Loucy (cell line): ENCODE measurements at regions not wholly inside any gene's neighbourhood (a gene's known extent, or its start where the extent isn't known, plus 50 kb on each side); places are given as distances from the start of the nearest gene placed in this dataset.

Experiments
- H2AFZ ChIP-seq: fragments of 200-600 bp; sonication (generic); 2 replicates; pipeline ENCODE4 v1.6.0; 2016; ENCODE audit warnings: antibody characterized with exemption, mild to moderate bottlenecking, low read length, moderate library complexity
- H3F3A ChIP-seq: fragments of 200-600 bp; 2 replicates; pipeline ENCODE4 v1.6.0; 2016; ENCODE audit warnings: antibody characterized with exemption, low read depth, mild to moderate bottlenecking
- H3K27me3 ChIP-seq: fragments of 200-600 bp; sonication (generic); 2 replicates; pipeline ENCODE4 v1.6.1; 2014; ENCODE audit warnings: low read length, mild to moderate bottlenecking; ENCODE audit not compliant: insufficient read depth, poor library complexity, severe bottlenecking
- H3K36me3 ChIP-seq: fragments of 200-600 bp; sonication (generic); 2 replicates; pipeline ENCODE4 v1.6.1; 2016; ENCODE audit warnings: low read length; ENCODE audit not compliant: insufficient read depth
- H3K4me1 ChIP-seq: fragments of 200-600 bp; sonication (generic); 2 replicates; pipeline ENCODE4 v1.5.1; 2014; ENCODE audit warnings: low read length, mild to moderate bottlenecking; ENCODE audit not compliant: insufficient read depth, poor library complexity, severe bottlenecking
- H3K4me2 ChIP-seq: fragments of 200-600 bp; sonication (generic); 2 replicates; pipeline ENCODE4 v1.6.0; 2014; ENCODE audit warnings: antibody characterized with exemption, low read length, low read depth, mild to moderate bottlenecking; ENCODE audit not compliant: poor library complexity, severe bottlenecking
- H3K4me3 ChIP-seq: fragments of 200-600 bp; sonication (generic); 2 replicates; pipeline ENCODE4 v1.5.1; 2014; ENCODE audit warnings: low read length, mild to moderate bottlenecking, mixed read lengths; ENCODE audit not compliant: poor library complexity, severe bottlenecking
- H3K79me2 ChIP-seq: fragments of 200-600 bp; sonication (generic); 2 replicates; pipeline ENCODE4 v1.6.1; 2014; ENCODE audit warnings: low read length; ENCODE audit not compliant: insufficient read depth
- H3K9ac ChIP-seq: fragments of 200-600 bp; sonication (generic); 2 replicates; pipeline ENCODE4 v1.6.0; 2014; ENCODE audit warnings: mild to moderate bottlenecking, low read depth, low read length, moderate library complexity; ENCODE audit not compliant: poor library complexity, severe bottlenecking
- H3K9me2 ChIP-seq: fragments of 200-600 bp; sonication (generic); replicated peaks from 2 replicates; pipeline ENCODE4 v1.6.1; 2016; ENCODE audit warnings: low read depth, low read length, mixed read lengths
- H3K9me3 ChIP-seq: fragments of 200-600 bp; sonication (generic); 2 replicates; pipeline ENCODE4 v1.6.1; 2014; ENCODE audit warnings: mild to moderate bottlenecking, antibody characterized with exemption, low read length, low read depth; ENCODE audit not compliant: insufficient read depth
- H4K20me1 ChIP-seq: fragments of 200-600 bp; sonication (generic); 2 replicates; pipeline ENCODE4 v1.6.0; 2014; ENCODE audit warnings: antibody characterized with exemption, low read length, mild to moderate bottlenecking; ENCODE audit not compliant: insufficient read depth, poor library complexity, severe bottlenecking
- EZH2phosphoT487 ChIP-seq: fragments of 200-600 bp; IDR thresholded peaks from 2 replicates; pipeline ENCODE4 v1.6.1; 2018; ENCODE audit warnings: antibody characterized with exemption, mild to moderate bottlenecking, moderate library complexity, borderline replicate concordance
- TF ChIP-seq, protein P1 (sequence below): fragments of 200-600 bp; sonication (generic); conservative IDR thresholded peaks from 2 replicates; pipeline ENCODE4 v1.5.1; 2014; ENCODE audit warnings: mild to moderate bottlenecking, antibody characterized with exemption, low read length

DNA sequence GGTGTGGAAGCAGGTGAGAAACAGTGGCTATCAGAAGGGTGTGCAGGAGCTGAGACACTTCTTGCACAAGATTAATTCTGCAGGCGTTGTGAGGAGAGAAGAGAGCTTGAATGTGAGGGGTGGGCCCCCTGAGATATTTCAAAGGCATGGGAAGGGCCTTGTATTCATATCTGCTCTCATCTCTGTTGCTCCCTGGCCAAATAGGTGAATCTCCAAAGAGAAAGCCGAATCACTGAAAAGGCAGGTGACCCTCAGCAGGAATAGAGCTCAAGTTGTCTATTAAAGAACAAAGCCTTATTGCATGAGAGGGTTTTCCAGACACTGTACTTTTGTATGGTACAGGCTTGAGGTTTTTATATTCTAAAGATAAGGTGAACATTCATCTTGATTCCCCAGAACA lies 373.1 kb downstream of the TMEM114 start:
- no peaks in the 10 kb centered on the region for H4K20me1 ChIP-seq
- TF ChIP-seq, protein P1, sequence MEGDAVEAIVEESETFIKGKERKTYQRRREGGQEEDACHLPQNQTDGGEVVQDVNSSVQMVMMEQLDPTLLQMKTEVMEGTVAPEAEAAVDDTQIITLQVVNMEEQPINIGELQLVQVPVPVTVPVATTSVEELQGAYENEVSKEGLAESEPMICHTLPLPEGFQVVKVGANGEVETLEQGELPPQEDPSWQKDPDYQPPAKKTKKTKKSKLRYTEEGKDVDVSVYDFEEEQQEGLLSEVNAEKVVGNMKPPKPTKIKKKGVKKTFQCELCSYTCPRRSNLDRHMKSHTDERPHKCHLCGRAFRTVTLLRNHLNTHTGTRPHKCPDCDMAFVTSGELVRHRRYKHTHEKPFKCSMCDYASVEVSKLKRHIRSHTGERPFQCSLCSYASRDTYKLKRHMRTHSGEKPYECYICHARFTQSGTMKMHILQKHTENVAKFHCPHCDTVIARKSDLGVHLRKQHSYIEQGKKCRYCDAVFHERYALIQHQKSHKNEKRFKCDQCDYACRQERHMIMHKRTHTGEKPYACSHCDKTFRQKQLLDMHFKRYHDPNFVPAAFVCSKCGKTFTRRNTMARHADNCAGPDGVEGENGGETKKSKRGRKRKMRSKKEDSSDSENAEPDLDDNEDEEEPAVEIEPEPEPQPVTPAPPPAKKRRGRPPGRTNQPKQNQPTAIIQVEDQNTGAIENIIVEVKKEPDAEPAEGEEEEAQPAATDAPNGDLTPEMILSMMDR, result no peak
- TF ChIP-seq EZH2phosphoT487, result no peak
- H3K9ac ChIP-seq, result no peak overlapping the region
- no peaks in the 10 kb centered on the region for H3K36me3 ChIP-seq
- no peaks in the 10 kb centered on the region for H3K9me3 ChIP-seq
- H3K4me2 ChIP-seq, result no peak overlapping the region
- no peak overlapping the region for H3K4me3 ChIP-seq
- H2AFZ ChIP-seq, result no peak overlapping the region
- no peaks in the 10 kb centered on the region for H3K9me2 ChIP-seq
- no peaks in the 10 kb centered on the region for H3K79me2 ChIP-seq
- no peaks in the 10 kb centered on the region for H3K27me3 ChIP-seq
- no peaks in the 10 kb centered on the region for H3F3A ChIP-seq
- H3K4me1 ChIP-seq, result no peaks in the 10 kb centered on the region

DNA sequence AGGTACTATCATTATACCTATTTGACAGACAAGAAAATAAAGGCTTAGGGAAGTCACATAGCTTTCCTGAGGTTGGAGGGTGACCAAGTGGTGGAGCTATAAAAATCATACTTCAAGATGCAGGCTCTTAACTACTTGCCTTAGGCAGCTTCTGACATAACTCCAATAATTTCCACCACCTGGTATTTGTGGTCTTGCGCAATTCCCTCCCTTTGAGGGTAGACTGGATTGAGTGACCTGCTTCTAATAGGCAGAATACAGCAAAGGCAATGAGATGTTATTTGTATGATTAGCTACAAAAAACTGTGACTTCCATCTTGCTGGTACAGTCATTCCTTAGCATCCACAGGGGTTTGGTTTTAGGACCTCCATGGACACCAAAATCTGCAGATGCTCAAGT lies 385.5 kb downstream of the TMEM114 start:
- Histone ChIP-seq H4K20me1 (no peaks in the 10 kb centered on the region), H3F3A (no peaks in the 10 kb centered on the region)
- TF ChIP-seq EZH2phosphoT487, result no peak
- TF ChIP-seq, protein P1, result no peak

DNA sequence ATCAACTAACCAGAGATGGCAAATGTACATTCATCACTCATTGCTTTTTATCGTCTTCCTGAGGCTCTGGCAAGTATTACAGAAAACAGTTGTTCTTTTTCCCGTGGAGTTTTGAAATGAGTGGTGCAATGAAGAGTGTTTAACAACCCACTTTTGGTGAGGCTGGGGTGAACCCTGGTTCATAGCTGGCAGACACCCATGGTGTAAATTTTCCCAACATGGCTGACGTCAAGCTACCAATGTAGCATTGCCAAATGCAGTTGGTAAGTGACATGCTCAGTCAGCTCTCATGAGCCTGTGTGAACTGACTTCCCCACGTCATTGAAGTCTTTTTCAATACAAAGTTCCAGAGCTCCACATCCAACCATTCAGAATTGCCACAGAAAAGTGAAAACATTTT lies 386.2 kb downstream of the TMEM114 start:
- no peaks in the 10 kb centered on the region for H3K27me3 ChIP-seq
- no peaks in the 10 kb centered on the region for H4K20me1 ChIP-seq
- H3K9me2 ChIP-seq, result no peaks in the 10 kb centered on the region
- no peaks in the 10 kb centered on the region for H3K36me3 ChIP-seq
- no peak overlapping the region for H3K4me3 ChIP-seq
- no peaks in the 10 kb centered on the region for H3K9me3 ChIP-seq
- H3K4me1 ChIP-seq, result no peaks in the 10 kb centered on the region
- H3K79me2 ChIP-seq, result no peaks in the 10 kb centered on the region
- H3K4me2 ChIP-seq, result no peak overlapping the region
- no peaks in the 10 kb centered on the region for H3F3A ChIP-seq
- H2AFZ ChIP-seq, result no peak overlapping the region
- H3K9ac ChIP-seq, result no peak overlapping the region
- no peak for TF ChIP-seq EZH2phosphoT487
- TF ChIP-seq, protein P1, result no peak

More for the DNA sequence above, 385.5 kb downstream of the TMEM114 start:
- Histone ChIP-seq H3K27me3 (no peaks in the 10 kb centered on the region), H3K9ac (no peak overlapping the region), H2AFZ (no peak overlapping the region), H3K4me3 (no peak overlapping the region), H3K79me2 (no peaks in the 10 kb centered on the region), H3K4me2 (no peak overlapping the region), H3K9me2 (no peaks in the 10 kb centered on the region), H3K36me3 (no peaks in the 10 kb centered on the region), H3K9me3 (no peaks in the 10 kb centered on the region), H3K4me1 (no peaks in the 10 kb centered on the region)
